Transverse colon (tissue), 3 donors: ENCODE measurements at regions not wholly inside any gene's neighbourhood (a gene's known extent, or its start where the extent isn't known, plus 50 kb on each side); places are given as distances from the start of the nearest gene placed in this dataset.

Experiments used
- EP300 ChIP-seq: sonication (generic); formaldehyde crosslinking; IDR thresholded peaks from one replicate; pipeline ENCODE4 v1.6.1; 2017; ENCODE audit warnings: antibody characterized with exemption, low read depth
- POLR2A ChIP-seq: fragments of 450-650 bp; IDR thresholded peaks from one replicate; pipeline ENCODE4 v1.6.1; 2016; ENCODE audit warnings: antibody characterized with exemption, mild to moderate bottlenecking, moderate library complexity
- TF ChIP-seq, protein P1 (sequence below), 5 experiments: fragments of 200-600 bp in 3 of 5; fragments of 450-650 bp in 2 of 5; sonication (generic) in 3 of 5; IDR thresholded peaks; 1 replicate in 2 of 5; 2 replicates in 3 of 5; pipeline ENCODE4 v1.5.1; 2016 to 2017; ENCODE audit warnings: antibody characterized with exemption in 5 of 5, inconsistent platforms in 3 of 5, mild to moderate bottlenecking in 2 of 5, moderate library complexity in 1 of 5

GRCh38 chr6:6867404-6867799 lies 240.4 kb upstream of the RREB1 start:
- TF ChIP-seq, protein P1, sequence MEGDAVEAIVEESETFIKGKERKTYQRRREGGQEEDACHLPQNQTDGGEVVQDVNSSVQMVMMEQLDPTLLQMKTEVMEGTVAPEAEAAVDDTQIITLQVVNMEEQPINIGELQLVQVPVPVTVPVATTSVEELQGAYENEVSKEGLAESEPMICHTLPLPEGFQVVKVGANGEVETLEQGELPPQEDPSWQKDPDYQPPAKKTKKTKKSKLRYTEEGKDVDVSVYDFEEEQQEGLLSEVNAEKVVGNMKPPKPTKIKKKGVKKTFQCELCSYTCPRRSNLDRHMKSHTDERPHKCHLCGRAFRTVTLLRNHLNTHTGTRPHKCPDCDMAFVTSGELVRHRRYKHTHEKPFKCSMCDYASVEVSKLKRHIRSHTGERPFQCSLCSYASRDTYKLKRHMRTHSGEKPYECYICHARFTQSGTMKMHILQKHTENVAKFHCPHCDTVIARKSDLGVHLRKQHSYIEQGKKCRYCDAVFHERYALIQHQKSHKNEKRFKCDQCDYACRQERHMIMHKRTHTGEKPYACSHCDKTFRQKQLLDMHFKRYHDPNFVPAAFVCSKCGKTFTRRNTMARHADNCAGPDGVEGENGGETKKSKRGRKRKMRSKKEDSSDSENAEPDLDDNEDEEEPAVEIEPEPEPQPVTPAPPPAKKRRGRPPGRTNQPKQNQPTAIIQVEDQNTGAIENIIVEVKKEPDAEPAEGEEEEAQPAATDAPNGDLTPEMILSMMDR (IDR thresholded peaks at IDR 0.05): no peak
- TF ChIP-seq POLR2A (no peak), EP300 (no peak)
